Panc1 (cell line): ENCODE measurements at regions not wholly inside any gene's neighbourhood (a gene's known extent, or its start where the extent isn't known, plus 50 kb on each side); places are given as distances from the start of the nearest gene placed in this dataset.

ENCODE experiments used
- POLR2AphosphoS5 ChIP-seq: IDR thresholded peaks from 2 replicates; pipeline ENCODE4 v1.6.1; 2012; ENCODE audit warnings: mild to moderate bottlenecking, low read depth, low read length, moderate library complexity
- SIN3A ChIP-seq: IDR thresholded peaks from 2 replicates; pipeline ENCODE4 v1.6.1; 2012; ENCODE audit warnings: low read depth, mild to moderate bottlenecking, low read length, moderate library complexity, borderline replicate concordance; ENCODE audit not compliant: insufficient read depth
- TCF7L2 ChIP-seq: IDR thresholded peaks from 2 replicates; pipeline ENCODE4 v1.6.1; 2011; ENCODE audit warnings: mild to moderate bottlenecking, low read depth, low read length, inconsistent platforms
- TF ChIP-seq, protein P1 (sequence below): fragments of 450-650 bp; IDR thresholded peaks from 2 replicates; pipeline ENCODE4 v1.5.1; 2017; ENCODE audit warnings: mild to moderate bottlenecking
- TF ChIP-seq, protein P2 (sequence below), 2 experiments: IDR thresholded peaks; 2 replicates each; pipeline ENCODE4 v1.6.1; 2011 to 2012; ENCODE audit warnings: low read depth in 2 of 2, control low read depth in 1 of 2, low read length in 1 of 2, mild to moderate bottlenecking in 1 of 2, moderate library complexity in 1 of 2; ENCODE audit not compliant: insufficient read depth in 1 of 2

DNA sequence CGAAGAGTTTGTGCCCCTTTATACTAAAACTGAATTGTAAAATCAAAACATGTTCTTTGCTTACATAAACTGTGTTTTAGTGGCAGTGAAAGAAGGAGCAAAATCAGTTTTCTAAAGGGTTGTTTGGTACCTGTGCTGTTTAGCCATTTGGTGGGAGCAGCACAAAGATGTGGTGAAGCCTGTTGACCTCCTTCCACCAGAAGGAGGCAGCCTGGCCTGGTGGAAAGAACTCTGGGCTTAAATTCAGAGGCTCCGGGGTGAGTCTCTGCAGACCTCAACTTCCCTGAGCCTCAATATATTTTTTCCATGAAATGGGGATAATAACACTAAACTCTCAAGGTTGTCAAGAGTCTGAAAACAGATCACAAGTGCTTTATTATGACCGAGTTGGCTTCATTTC is 502.5 kb downstream of the VRK1 start:
- TF ChIP-seq, protein P1, sequence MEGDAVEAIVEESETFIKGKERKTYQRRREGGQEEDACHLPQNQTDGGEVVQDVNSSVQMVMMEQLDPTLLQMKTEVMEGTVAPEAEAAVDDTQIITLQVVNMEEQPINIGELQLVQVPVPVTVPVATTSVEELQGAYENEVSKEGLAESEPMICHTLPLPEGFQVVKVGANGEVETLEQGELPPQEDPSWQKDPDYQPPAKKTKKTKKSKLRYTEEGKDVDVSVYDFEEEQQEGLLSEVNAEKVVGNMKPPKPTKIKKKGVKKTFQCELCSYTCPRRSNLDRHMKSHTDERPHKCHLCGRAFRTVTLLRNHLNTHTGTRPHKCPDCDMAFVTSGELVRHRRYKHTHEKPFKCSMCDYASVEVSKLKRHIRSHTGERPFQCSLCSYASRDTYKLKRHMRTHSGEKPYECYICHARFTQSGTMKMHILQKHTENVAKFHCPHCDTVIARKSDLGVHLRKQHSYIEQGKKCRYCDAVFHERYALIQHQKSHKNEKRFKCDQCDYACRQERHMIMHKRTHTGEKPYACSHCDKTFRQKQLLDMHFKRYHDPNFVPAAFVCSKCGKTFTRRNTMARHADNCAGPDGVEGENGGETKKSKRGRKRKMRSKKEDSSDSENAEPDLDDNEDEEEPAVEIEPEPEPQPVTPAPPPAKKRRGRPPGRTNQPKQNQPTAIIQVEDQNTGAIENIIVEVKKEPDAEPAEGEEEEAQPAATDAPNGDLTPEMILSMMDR = peak; percentile 13; the same call in 1 of the 2 replicates
- TF ChIP-seq POLR2AphosphoS5 (no peak), SIN3A (no peak), TCF7L2 (no peak)
- TF ChIP-seq, protein P2, sequence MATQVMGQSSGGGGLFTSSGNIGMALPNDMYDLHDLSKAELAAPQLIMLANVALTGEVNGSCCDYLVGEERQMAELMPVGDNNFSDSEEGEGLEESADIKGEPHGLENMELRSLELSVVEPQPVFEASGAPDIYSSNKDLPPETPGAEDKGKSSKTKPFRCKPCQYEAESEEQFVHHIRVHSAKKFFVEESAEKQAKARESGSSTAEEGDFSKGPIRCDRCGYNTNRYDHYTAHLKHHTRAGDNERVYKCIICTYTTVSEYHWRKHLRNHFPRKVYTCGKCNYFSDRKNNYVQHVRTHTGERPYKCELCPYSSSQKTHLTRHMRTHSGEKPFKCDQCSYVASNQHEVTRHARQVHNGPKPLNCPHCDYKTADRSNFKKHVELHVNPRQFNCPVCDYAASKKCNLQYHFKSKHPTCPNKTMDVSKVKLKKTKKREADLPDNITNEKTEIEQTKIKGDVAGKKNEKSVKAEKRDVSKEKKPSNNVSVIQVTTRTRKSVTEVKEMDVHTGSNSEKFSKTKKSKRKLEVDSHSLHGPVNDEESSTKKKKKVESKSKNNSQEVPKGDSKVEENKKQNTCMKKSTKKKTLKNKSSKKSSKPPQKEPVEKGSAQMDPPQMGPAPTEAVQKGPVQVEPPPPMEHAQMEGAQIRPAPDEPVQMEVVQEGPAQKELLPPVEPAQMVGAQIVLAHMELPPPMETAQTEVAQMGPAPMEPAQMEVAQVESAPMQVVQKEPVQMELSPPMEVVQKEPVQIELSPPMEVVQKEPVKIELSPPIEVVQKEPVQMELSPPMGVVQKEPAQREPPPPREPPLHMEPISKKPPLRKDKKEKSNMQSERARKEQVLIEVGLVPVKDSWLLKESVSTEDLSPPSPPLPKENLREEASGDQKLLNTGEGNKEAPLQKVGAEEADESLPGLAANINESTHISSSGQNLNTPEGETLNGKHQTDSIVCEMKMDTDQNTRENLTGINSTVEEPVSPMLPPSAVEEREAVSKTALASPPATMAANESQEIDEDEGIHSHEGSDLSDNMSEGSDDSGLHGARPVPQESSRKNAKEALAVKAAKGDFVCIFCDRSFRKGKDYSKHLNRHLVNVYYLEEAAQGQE (IDR thresholded peaks at IDR 0.05; ENCODE audit: insufficient read depth in 1 of 2, low read depth in 2 of 2, low read length in 1 of 2) = no peak
